NCI-H2081 treated with DMSO at 0.1 percent for 48 hours (cell line): ENCODE measurements at regions not wholly inside any gene's neighbourhood (a gene's known extent, or its start where the extent isn't known, plus 50 kb on each side); places are given as distances from the start of the nearest gene placed in this dataset.
A peak's percentile ranks its signal among the peaks of the same experiment; 100 is the strongest.
"Not testable (repeated sequence)": the region's sequence is repeated elsewhere in the genome, so short reads cannot be mapped to it uniquely, and the experiment has no call there.

Experiments used
- DNase-seq: peaks from one replicate; lab custom pipeline; 2025; lab: John Stamatoyannopoulos, UW

DNA sequence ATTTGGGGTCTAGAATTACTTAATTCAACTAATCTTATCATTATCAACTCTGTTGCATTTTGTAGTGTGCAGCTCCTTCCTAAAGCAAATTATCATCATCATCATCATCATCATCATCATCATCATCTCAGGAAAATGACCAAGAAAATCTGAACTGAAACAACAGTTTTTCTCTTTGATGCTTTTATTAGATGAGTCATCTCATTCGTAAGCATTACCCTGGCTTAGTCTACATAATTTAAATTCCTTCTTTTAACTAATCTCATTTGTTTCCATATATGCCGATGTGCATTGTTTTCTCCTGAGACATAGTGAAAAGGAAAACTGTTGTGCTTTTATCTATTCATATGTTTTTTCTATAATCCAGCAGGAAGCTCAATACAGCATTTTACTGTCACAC lies 173.0 kb upstream of the PDE4D start:
- no peak for DNase-seq

DNA sequence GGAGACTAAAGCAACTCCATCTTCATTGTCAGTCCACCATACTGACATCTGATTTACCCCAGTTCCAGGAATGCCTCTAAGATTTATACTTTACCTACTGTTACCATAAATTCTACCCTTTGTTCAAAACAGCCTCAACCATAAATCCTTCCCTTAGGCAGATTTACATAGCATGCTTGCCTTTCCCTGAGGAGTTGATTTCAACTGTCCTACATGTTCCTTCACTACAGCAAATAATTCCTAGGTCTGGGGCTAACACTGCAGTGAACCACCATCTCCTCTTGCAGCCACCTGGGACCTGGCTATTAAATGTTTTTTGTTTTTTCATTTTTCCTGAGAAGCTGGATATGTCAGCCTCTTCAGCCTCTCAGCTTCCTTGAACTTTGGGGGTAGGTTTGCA lies 166.9 kb upstream of the PDE4D start:
- no peak for DNase-seq

GRCh38 chr5:60056191-60056590 lies 162.7 kb upstream of the PDE4D start:
- DNase-seq, result no peak

- DNase-seq, result no peak
Observed at GRCh38 chr5:60055168-60055567, 161.6 kb upstream of the PDE4D start.

- DNase-seq, result not testable (repeated sequence)
Observed at GRCh38 chr5:60041996-60042664, 148.6 kb upstream of the PDE4D start.

- not testable (repeated sequence) for DNase-seq
Observed at GRCh38 chr5:60041508-60041907, 148.0 kb upstream of the PDE4D start.

DNA sequence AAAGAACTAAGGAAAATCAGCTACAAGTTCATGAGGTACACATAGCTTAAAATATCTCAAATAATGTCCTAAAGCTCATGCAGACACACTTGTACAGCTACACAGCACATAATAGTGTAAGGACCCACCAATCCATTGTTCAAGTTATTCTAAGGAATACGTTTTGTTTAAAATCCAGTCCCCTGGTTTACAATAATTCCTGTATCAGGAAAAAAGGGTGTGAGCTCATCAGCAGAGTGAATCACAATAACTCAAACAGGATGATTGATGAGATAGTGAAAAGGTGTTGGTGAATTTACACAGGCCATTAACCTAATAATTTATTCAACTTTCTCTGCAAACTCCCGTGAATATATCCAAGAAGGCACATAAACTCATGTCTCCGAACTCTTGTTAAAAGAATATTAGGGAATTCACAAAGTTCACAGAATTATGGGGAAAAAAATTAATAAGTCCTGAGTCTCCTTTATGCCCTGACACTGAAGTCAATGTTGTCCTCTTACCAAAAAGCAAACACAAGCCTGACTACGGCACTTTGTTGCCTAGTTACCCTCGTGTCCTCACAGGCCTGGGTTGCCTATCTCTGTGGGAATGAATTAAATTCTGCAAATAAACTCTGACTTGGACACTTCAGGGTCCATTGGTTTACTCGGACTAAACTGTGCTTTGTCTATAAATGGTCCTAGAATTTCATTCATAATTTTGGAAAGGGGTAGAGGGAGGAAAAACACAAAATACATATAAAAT lies 142.8 kb upstream of the PDE4D start:
- peak; percentile 47 for DNase-seq

- no peak for DNase-seq
Observed at GRCh38 chr5:60026161-60026560, 132.6 kb upstream of the PDE4D start.

GRCh38 chr5:60024104-60024503 lies 130.6 kb upstream of the PDE4D start:
- DNase-seq, result no peak

- DNase-seq, result no peak
Observed at GRCh38 chr5:60023255-60023654, 129.7 kb upstream of the PDE4D start.

- no peak for DNase-seq
Observed at GRCh38 chr5:60020457-60020856, 126.9 kb upstream of the PDE4D start.

- not testable (repeated sequence) for DNase-seq
Observed at GRCh38 chr5:60018960-60019359, 125.4 kb upstream of the PDE4D start.

DNA sequence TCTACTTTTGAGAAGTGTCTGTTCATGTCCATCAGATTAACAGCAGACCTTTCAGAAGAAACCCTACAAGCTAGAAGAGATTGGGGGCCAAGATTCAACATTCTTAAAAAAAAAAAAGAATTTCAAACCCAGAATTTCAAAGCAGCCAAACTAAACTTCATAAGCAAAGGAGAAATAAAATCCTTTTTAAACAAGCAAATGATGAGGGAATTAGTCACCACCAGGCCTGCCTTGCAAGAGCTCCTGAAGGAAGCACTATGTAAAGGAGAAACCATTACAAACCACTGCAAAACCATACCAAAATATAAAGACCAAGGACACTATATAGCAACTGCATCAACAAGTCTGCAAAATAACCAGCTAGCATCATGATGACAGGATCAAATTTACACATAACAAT lies 124.6 kb upstream of the PDE4D start:
- no peak for DNase-seq

DNA sequence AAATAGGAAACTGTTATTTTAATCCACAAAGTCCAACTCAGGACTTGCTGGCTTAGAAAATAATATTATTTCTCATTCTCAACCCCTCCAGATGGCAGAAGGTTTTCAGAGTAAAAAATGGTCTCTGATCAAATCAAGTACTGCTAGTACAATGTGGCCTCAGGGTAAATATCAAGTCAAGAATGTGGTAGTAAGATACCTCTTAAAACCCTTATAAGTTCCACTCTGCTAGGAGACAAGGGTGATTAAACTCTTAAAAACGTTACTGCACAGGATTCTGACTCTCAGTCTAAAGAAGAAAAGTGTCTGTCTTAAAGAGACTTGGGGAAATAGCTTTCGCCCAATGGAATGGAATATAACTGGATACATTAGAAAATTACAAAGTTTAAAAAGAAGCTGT lies 120.8 kb upstream of the PDE4D start:
- DNase-seq, result no peak

DNA sequence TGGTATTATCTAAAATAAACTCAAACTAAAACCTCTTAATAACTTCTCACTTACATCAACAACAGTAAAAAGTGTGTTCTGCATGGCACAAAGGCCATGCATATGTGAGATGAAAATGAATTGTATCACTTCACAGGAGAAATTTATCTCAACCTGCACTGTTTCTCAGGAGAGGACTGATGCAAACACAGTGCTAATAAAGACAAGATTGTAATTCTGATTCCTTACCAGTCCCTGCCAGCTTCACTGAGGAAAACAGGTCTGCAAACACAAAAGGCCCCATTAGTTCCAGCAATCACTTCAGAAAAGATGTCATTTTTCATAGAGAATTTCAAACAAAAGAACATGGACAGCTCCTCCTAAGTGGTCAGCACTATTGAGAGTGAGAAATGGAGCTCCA lies 117.3 kb upstream of the PDE4D start:
- no peak for DNase-seq

DNA sequence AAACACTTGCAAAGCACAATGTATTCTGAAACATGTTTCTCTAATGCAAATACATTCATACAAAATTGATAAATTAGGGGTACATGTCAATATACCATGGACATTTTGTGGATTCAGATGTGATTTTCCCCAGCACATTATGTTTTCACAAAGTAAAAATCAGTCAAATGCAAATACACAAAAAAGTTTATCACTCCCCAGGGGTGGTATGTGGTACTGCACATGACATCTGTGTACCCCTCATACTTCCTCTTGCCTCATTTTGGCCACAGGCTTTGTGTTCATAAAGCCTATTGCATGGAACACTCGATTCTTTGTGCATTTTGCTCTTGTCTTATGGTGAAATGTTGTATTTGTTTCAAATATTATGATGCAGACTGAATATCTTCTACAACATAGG lies 116.8 kb upstream of the PDE4D start:
- DNase-seq, result no peak

- no peak for DNase-seq
Observed at GRCh38 chr5:60007729-60008128, 114.2 kb upstream of the PDE4D start.

- no peak for DNase-seq
Observed at GRCh38 chr5:59999056-59999455, 105.5 kb upstream of the PDE4D start.

GRCh38 chr5:59992206-59992605 lies 98.7 kb upstream of the PDE4D start:
- no peak for DNase-seq

DNA sequence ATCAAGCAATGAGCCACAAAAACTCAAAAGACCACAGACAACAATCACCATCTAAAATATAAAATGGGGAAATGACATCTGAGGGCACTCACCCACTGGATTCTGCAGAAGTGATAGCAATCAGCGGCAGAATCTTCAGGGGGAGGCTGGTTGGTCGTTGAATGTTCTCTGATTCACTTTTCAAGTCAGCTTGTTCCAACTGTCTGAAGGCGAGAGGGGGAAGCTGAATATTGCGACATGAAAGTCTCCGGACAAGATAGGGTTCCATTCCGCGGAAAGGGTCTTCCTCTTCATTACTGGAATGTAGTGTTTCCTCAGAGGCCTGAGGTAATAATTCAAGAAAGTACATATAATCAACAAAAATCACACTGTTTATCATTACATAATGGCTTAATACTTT lies 94.9 kb upstream of the PDE4D start:
- no peak for DNase-seq

DNA sequence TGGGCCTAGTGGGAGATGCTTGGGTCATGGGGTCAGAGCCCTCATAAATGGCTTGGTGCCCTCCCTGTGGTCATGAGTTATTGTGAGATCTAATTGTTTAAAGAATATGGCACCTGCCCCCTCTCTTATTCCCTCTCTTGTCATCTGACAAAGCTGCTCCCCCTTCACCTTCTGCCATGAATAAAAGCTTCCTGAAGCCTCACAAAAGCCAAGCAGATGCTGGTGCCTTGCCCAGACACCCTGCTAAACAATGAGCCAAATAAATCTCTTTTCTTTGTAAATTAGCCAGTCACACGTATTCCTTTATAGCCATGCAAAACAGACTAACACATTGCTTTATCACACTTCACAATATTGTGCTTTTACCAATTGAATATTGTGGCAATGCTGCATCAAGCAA lies 82.8 kb upstream of the PDE4D start:
- DNase-seq, result no peak

DNA sequence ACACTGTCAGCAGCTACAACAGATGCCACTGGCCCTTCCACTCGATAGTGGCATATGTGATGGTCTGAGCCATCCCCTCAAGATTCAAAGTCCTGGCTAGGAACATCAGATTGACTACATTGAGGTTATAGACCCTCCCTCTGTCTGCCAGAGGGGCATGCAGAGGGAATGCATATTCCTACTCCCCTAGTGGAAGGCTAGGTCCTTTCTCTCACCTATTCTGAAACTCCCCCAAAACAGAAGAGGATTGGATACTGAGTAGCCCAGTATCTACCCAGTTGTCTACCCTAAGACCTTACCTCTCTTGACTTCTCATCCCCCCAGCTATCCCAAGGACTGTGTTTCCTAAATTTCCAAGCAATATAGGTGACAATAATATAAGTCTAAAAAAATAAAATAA lies 78.5 kb upstream of the PDE4D start:
- no peak for DNase-seq

DNA sequence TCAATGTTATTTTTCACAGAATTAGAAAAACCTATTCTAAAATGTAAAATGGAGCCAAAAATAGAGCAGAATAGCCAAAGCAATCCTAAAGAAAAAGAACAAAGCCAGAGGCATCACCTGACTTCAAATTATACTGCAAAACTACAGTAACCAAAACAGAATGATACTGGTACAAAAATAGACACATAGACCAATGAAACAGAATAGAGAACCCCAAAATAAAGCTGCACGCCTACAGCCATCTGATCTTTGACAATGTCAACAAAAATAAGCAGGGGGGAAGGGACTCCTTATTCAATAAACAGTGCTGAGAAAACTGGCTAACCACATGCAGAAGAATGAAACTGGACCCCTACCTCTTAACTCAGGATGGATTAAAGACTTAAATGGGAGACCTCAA lies 65.8 kb upstream of the PDE4D start:
- DNase-seq, result no peak
